Lower leg skin (tissue), 4 donors: ENCODE measurements at regions not wholly inside any gene's neighbourhood (a gene's known extent, or its start where the extent isn't known, plus 50 kb on each side); places are given as distances from the start of the nearest gene placed in this dataset.

Experiments
- DNase-seq, 2 donors: peaks; one replicate each; pipeline ENCODE4 v3.0.0-alpha.2; 2019; ENCODE audit warnings: low spot score in 2 of 2
- H3K4me3 ChIP-seq: fragments of 200-600 bp; sonication (generic); 2 replicates; pipeline ENCODE4 v1.5.1; 2017; ENCODE audit warnings: mild to moderate bottlenecking, low read depth; ENCODE audit not compliant: poor library complexity, severe bottlenecking
- CTCF ChIP-seq, 3 donors: fragments of 450-650 bp; IDR thresholded peaks; one replicate each; pipeline ENCODE4 v1.5.1; 2016; ENCODE audit warnings: antibody characterized with exemption in 3 of 3, mild to moderate bottlenecking in 3 of 3, moderate library complexity in 2 of 3
- POLR2A ChIP-seq, 2 donors: fragments of 450-650 bp; IDR thresholded peaks; one replicate each; pipeline ENCODE4 v1.6.1; 2016 to 2017; ENCODE audit warnings: antibody characterized with exemption in 2 of 2, mild to moderate bottlenecking in 1 of 2, moderate library complexity in 1 of 2
- WGBS, 2 donors: methylation state at CpG; one replicate each; pipeline ENCODE4 v1.1.5; 2018; 5-methylcytosine and 5-hydroxymethylcytosine counted together
- intact Hi-C: fragments of 100-400 bp; cut with DNase I; formaldehyde crosslinking; loops from one replicate; pipeline ENCODE4 v1.15.0; 2023; ENCODE audit warnings: low total_unique reads

- no peak for DNase-seq
- TF ChIP-seq POLR2A (IDR thresholded peaks at IDR 0.05) (no peak), CTCF (IDR thresholded peaks at IDR 0.05) (no peak)
- intact Hi-C loops = no loop called here
- 57 to 58% methylated on average over 1 of the region's 1 CpG for WGBS, 2 donors
- H3K4me3 ChIP-seq = no peak overlapping the region
These were observed 51.4 kb upstream of the SEC61G start for GRCh38 chr7:54810401-54810800.

DNA sequence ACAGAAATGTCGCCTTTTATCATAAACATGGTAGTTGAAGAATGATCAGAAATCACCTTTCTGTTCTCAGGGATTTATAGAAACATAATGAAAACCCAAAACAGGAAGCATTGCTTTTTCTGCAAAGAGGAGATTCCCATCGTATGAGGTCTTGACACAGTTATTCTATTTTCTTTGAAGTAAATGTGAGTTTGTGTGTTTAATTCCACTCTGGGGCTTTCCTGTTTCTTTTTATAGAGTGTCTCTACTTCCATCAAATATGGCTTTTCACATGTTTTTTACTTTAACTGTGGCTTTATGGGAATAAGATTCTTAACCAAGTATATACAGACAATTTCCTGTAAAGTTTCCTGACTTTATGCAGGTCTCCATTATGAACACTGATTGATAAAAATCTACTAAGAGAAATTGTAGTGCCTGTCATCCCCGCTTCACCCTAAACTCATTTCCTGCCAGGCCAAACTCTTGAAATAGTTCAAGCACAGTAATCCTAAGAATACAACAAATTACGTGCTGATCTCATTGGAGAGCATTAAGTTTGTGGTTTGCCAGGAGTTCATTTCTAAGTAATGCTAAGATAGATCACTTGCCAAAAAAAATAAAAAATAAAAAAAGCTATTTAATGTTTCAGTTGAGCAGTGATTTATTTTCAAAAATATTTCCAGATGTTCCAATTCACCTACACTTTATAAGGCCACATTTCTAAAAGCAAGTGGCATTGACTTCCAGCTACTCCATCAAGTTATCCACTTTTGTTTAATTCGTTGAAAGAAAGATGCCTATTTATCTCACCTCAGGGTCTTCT, 52.2 kb upstream of the SEC61G start:
- intact Hi-C loops = no loop called here
- no peak overlapping the region for H3K4me3 ChIP-seq
- WGBS, 2 donors = 41 to 50% methylated on average over 5 of the region's 5 CpGs
- TF ChIP-seq POLR2A (IDR thresholded peaks at IDR 0.05) = no peak
- no peak for TF ChIP-seq CTCF (IDR thresholded peaks at IDR 0.05)
- DNase-seq = no peak

DNA sequence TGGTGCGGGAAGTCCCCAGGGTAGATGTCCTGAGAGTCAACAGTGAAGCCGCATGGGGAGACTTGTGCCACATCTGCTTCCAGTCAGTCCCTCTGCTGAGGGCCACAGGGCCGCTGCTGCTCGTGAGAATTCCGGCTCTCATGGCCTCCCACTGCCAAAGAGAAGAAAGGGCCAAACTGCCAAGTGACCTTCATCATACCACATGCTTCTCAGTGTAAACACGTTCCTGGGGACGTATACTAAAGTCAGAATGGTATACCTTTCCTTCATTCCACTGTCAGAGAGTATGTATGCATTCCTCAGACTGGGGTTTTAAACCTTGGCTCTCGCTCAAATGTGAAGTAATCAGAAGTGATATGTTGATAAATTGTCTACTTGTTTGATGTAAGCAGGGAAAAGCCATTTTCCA, 52.8 kb upstream of the SEC61G start:
- no peak for DNase-seq
- intact Hi-C loops = no loop called here
- no peak overlapping the region for H3K4me3 ChIP-seq
- 51 to 53% methylated on average over 8 of the region's 8 CpGs for WGBS, 2 donors
- TF ChIP-seq POLR2A (IDR thresholded peaks at IDR 0.05) (no peak), CTCF (IDR thresholded peaks at IDR 0.05) (no peak)

- TF ChIP-seq POLR2A (IDR thresholded peaks at IDR 0.05) = no peak
- TF ChIP-seq CTCF (IDR thresholded peaks at IDR 0.05) = no peak
- no peak for DNase-seq
- intact Hi-C loops = no loop called here
- WGBS, 2 donors = 65 to 81% methylated on average over 4 of the region's 4 CpGs
- no peak overlapping the region for H3K4me3 ChIP-seq
These were observed 53.8 kb upstream of the SEC61G start for GRCh38 chr7:54812756-54813322.

DNA sequence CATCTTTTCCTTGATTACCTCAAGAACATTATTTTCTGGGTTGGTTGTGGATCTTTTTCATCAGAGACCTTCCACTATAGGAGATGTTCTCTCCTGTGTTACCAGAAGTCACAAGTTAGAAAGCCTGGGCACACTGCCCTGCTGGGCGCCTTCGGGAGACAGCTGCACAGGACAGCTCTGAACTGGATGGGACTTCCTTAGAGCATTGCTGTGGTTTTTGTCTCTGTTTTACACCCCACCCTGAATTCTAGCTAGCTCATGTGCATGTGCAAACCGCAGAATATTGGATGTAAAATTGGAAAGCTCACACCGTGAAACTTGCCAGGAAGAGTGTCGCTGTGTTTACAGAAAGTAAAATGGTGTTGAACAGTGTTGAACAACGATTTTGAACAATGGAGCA, 54.4 kb upstream of the SEC61G start:
- intact Hi-C loops = no loop called here
- H3K4me3 ChIP-seq = no peak overlapping the region
- peak; percentile 66 to 93 for DNase-seq
- TF ChIP-seq CTCF (IDR thresholded peaks at IDR 0.05) = no peak
- TF ChIP-seq POLR2A (IDR thresholded peaks at IDR 0.05) = no peak
- WGBS, 2 donors = 40 to 41% methylated on average over 6 of the region's 6 CpGs
